HEK293T (cell line): ENCODE measurements at regions not wholly inside any gene's neighbourhood (a gene's known extent, or its start where the extent isn't known, plus 50 kb on each side); places are given as distances from the start of the nearest gene placed in this dataset.
"Not testable (repeated sequence)": the region's sequence is repeated elsewhere in the genome, so short reads cannot be mapped to it uniquely, and the experiment has no call there.

Source experiments
- CTCF ChIA-PET: fragments of 350-600 bp; formaldehyde crosslinking; extraction: SDS; loops from one replicate; lab custom pipeline; 2021; ENCODE audit warnings: antibody characterized with exemption, inconsistent platforms; lab: Yijun Ruan, JAX
- POLR2A ChIA-PET: fragments of 350-600 bp; formaldehyde crosslinking; extraction: SDS; loops from one replicate; lab custom pipeline; 2020; ENCODE audit warnings: antibody characterized with exemption, inconsistent platforms; lab: Yijun Ruan, JAX
- DNase-seq: peaks from one replicate; pipeline ENCODE4 v3.0.0; 2012; ENCODE audit warnings: mixed read lengths; ENCODE audit errors: extremely low spot score
- ARNT ChIP-seq: fragments of 450-650 bp; IDR thresholded peaks from 2 replicates; pipeline ENCODE4 v1.6.1; 2017; ENCODE audit warnings: mild to moderate bottlenecking
- BHLHE40 ChIP-seq: fragments of 450-650 bp; IDR thresholded peaks from 2 replicates; pipeline ENCODE4 v1.6.1; 2016; ENCODE audit warnings: mild to moderate bottlenecking, moderate library complexity, borderline replicate concordance
- CTBP1 ChIP-seq: fragments of 450-650 bp; IDR thresholded peaks from 2 replicates; pipeline ENCODE4 v1.6.1; 2016; ENCODE audit warnings: borderline replicate concordance
- ELF4 ChIP-seq: fragments of 450-650 bp; IDR thresholded peaks from 2 replicates; pipeline ENCODE4 v1.6.1; 2017; ENCODE audit warnings: antibody characterized with exemption
- FOXA1 ChIP-seq: fragments of 450-650 bp; IDR thresholded peaks from 2 replicates; pipeline ENCODE4 v1.6.1; 2016; ENCODE audit warnings: mild to moderate bottlenecking
- FOXK2 ChIP-seq: fragments of 450-650 bp; IDR thresholded peaks from 2 replicates; pipeline ENCODE4 v1.6.1; 2016; ENCODE audit warnings: mild to moderate bottlenecking
- FOXM1 ChIP-seq: fragments of 450-650 bp; IDR thresholded peaks from 2 replicates; pipeline ENCODE4 v1.6.1; 2017; ENCODE audit warnings: mild to moderate bottlenecking, borderline replicate concordance
- HDGF ChIP-seq: fragments of 450-650 bp; IDR thresholded peaks from 2 replicates; pipeline ENCODE4 v1.6.1; 2017; ENCODE audit warnings: antibody characterized with exemption, borderline replicate concordance
- L3MBTL2 ChIP-seq: fragments of 450-650 bp; conservative IDR thresholded peaks from 2 replicates; pipeline ENCODE4 v1.6.1; 2016; ENCODE audit warnings: mild to moderate bottlenecking
- LEF1 ChIP-seq: fragments of 450-650 bp; IDR thresholded peaks from 2 replicates; pipeline ENCODE4 v1.6.1; 2017; ENCODE audit warnings: mild to moderate bottlenecking, borderline replicate concordance
- NFRKB ChIP-seq: fragments of 450-650 bp; IDR thresholded peaks from 2 replicates; pipeline ENCODE4 v1.6.1; 2016; ENCODE audit warnings: mild to moderate bottlenecking, moderate library complexity
- PKNOX1 ChIP-seq: fragments of 450-650 bp; IDR thresholded peaks from 2 replicates; pipeline ENCODE4 v1.6.1; 2016
- SP1 ChIP-seq: fragments of 450-650 bp; IDR thresholded peaks from 2 replicates; pipeline ENCODE4 v1.6.1; 2017
- SUZ12 ChIP-seq: fragments of 450-650 bp; IDR thresholded peaks from 2 replicates; pipeline ENCODE4 v1.6.1; 2016; ENCODE audit warnings: mild to moderate bottlenecking
- TARDBP ChIP-seq: fragments of 450-650 bp; IDR thresholded peaks from 2 replicates; pipeline ENCODE4 v1.6.1; 2016
- ZNF384 ChIP-seq: fragments of 450-650 bp; IDR thresholded peaks from 2 replicates; pipeline ENCODE4 v1.6.1; 2016

- no peak for TF ChIP-seq SP1
- TF ChIP-seq SUZ12 = no peak
- no peak for TF ChIP-seq FOXA1
- no peak for TF ChIP-seq ELF4
- no peak for TF ChIP-seq FOXK2
- no peak for TF ChIP-seq HDGF
- TF ChIP-seq LEF1 = no peak
- no peak for TF ChIP-seq NFRKB
- no peak for TF ChIP-seq PKNOX1
- TF ChIP-seq BHLHE40 = no peak
- no peak for TF ChIP-seq ARNT
- TF ChIP-seq L3MBTL2 = no peak
- TF ChIP-seq ZNF384 = no peak
- POLR2A ChIA-PET = no interaction called here
- CTCF ChIA-PET = no interaction called here
- DNase-seq = no peak
Observed at GRCh38 chr14:42994051-42994736, 1387.5 kb downstream of the LRFN5 start.

GRCh38 chr14:42992930-42993329 is 1386.3 kb downstream of the LRFN5 start:
- no peak for DNase-seq
- ChIA-PET CTCF (no interaction called here), POLR2A (no interaction called here)
- no peak for TF ChIP-seq FOXM1
- no peak for TF ChIP-seq HDGF
- TF ChIP-seq ELF4 = no peak
- TF ChIP-seq SUZ12 = no peak
- TF ChIP-seq ARNT = no peak
- no peak for TF ChIP-seq SP1
- TF ChIP-seq FOXA1 = no peak
- TF ChIP-seq TARDBP = no peak
- TF ChIP-seq CTBP1 = no peak
- no peak for TF ChIP-seq LEF1
- no peak for TF ChIP-seq FOXK2
- TF ChIP-seq PKNOX1 = no peak
- TF ChIP-seq NFRKB = no peak
- TF ChIP-seq ZNF384 = no peak
- TF ChIP-seq BHLHE40 = no peak
- TF ChIP-seq L3MBTL2 = no peak

- TF ChIP-seq HDGF (no peak), NFRKB (no peak), FOXM1 (no peak), FOXA1 (no peak), LEF1 (no peak), ZNF384 (no peak), ELF4 (no peak), TARDBP (no peak), ARNT (no peak)
- DNase-seq = no peak
- POLR2A ChIA-PET = no interaction called here
- CTCF ChIA-PET = no interaction called here
Observed at GRCh38 chr14:42980419-42980818, 1373.7 kb downstream of the LRFN5 start.

GRCh38 chr14:42973171-42973570 is 1366.5 kb downstream of the LRFN5 start:
- CTCF ChIA-PET = not testable (repeated sequence)

GRCh38 chr14:42965512-42965911 is 1358.8 kb downstream of the LRFN5 start:
- TF ChIP-seq ZNF384 = no peak
- no peak for TF ChIP-seq SUZ12
- no peak for TF ChIP-seq SP1
- TF ChIP-seq FOXA1 = no peak
- TF ChIP-seq FOXM1 = no peak
- no peak for TF ChIP-seq PKNOX1
- no peak for TF ChIP-seq HDGF
- TF ChIP-seq ELF4 = no peak
- TF ChIP-seq NFRKB = no peak
- TF ChIP-seq LEF1 = no peak
- TF ChIP-seq BHLHE40 = no peak
- no peak for TF ChIP-seq CTBP1
- no peak for TF ChIP-seq ARNT
- no peak for TF ChIP-seq FOXK2
- ChIA-PET POLR2A (no interaction called here), CTCF (no interaction called here)
- no peak for DNase-seq

More at GRCh38 chr14:42973171-42973570, 1366.5 kb downstream of the LRFN5 start:
- POLR2A ChIA-PET, DNase-seq: not testable (repeated sequence)

- CTCF ChIA-PET = no interaction called here
- POLR2A ChIA-PET = no interaction called here
- TF ChIP-seq PKNOX1 (no peak), LEF1 (no peak), NFRKB (no peak), CTBP1 (no peak)
- no peak for DNase-seq
Observed at GRCh38 chr14:42961509-42961908, 1354.8 kb downstream of the LRFN5 start.
